Nephron progenitor cell (in vitro differentiated cells): ENCODE measurements at regions not wholly inside any gene's neighbourhood (a gene's known extent, or its start where the extent isn't known, plus 50 kb on each side); places are given as distances from the start of the nearest gene placed in this dataset.

Experiments
- DNase-seq: peaks from one replicate; pipeline ENCODE4 v3.0.0; 2021
- H3K27ac Mint-ChIP-seq: 2 replicates; pipeline ENCODE4 v1.8.0; 2021; ENCODE audit warnings: mild to moderate bottlenecking, moderate library complexity, mixed read lengths
- H3K27me3 Mint-ChIP-seq: 2 replicates; pipeline ENCODE4 v1.8.0; 2021; ENCODE audit warnings: mild to moderate bottlenecking, low read depth, mixed read lengths; ENCODE audit not compliant: poor library complexity
- H3K36me3 Mint-ChIP-seq: 2 replicates; pipeline ENCODE4 v1.8.0; 2021; ENCODE audit warnings: low read depth, mixed read lengths
- H3K4me1 Mint-ChIP-seq: 2 replicates; pipeline ENCODE4 v1.8.0; 2021; ENCODE audit warnings: mixed read lengths
- H3K4me3 Mint-ChIP-seq: 2 replicates; pipeline ENCODE4 v1.8.0; 2021; ENCODE audit warnings: mild to moderate bottlenecking, moderate library complexity, mixed read lengths
- H3K9me3 Mint-ChIP-seq: 2 replicates; pipeline ENCODE4 v1.8.0; 2021; ENCODE audit warnings: mild to moderate bottlenecking, moderate library complexity, mixed read lengths
- TF ChIP-seq, protein P1 (sequence below): fragments of 200-600 bp; sonication (generic); IDR thresholded peaks from 2 replicates; pipeline ENCODE4 v1.5.0; 2021; ENCODE audit warnings: antibody characterized with exemption

DNA sequence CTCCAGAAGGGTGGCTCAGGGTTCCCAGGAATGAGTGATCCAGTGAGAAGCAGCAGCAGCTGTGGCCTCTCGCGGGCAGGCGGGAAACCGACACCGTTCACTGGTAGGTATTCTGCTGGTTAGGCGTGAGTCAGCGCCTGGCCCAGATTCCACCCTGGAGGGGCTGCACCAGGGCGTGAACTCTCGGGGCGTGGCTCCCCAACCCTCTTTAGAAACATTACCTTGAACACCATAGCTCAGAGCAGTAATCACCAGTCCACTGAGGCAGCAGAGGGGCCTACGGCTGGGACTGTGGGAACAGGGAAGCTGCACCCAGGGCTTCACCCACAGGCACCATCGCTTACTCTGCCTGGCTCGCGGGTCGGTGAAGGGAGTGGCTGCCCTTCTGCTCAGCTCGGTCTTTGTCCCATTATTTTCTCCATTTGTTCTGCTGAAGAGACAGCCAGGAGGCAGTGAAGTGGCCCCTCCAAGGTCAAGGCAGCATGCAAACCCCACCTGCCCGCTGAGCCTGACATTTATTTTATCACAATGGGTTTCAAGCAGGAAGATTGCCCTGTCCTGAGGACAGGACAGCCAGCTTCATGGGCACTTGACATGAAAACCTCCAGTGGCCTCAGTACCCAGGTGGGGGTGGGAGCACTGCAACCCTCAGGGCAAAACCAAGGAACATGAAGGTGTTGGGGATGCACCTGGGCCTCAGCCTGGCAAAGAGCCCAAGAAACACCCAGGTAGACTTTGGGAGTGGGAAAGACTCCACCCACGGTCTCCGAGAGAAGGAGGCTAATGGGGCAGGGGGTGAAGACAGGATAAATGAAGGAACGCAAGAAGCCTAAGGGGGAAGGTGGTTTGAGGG is 51.0 kb upstream of the CD93 start:
- H3K9me3 Mint-ChIP-seq, result peaks cover 4% of the 10 kb centered on the region
- peaks cover 23% of the 10 kb centered on the region for H3K4me1 Mint-ChIP-seq
- no peak overlapping the region for H3K27ac Mint-ChIP-seq
- DNase-seq, result no peak
- no peak overlapping the region for H3K4me3 Mint-ChIP-seq
- no peaks in the 10 kb centered on the region for H3K36me3 Mint-ChIP-seq
- peaks cover 3% of the 10 kb centered on the region for H3K27me3 Mint-ChIP-seq
- TF ChIP-seq, protein P1, sequence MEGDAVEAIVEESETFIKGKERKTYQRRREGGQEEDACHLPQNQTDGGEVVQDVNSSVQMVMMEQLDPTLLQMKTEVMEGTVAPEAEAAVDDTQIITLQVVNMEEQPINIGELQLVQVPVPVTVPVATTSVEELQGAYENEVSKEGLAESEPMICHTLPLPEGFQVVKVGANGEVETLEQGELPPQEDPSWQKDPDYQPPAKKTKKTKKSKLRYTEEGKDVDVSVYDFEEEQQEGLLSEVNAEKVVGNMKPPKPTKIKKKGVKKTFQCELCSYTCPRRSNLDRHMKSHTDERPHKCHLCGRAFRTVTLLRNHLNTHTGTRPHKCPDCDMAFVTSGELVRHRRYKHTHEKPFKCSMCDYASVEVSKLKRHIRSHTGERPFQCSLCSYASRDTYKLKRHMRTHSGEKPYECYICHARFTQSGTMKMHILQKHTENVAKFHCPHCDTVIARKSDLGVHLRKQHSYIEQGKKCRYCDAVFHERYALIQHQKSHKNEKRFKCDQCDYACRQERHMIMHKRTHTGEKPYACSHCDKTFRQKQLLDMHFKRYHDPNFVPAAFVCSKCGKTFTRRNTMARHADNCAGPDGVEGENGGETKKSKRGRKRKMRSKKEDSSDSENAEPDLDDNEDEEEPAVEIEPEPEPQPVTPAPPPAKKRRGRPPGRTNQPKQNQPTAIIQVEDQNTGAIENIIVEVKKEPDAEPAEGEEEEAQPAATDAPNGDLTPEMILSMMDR, result no peak

DNA sequence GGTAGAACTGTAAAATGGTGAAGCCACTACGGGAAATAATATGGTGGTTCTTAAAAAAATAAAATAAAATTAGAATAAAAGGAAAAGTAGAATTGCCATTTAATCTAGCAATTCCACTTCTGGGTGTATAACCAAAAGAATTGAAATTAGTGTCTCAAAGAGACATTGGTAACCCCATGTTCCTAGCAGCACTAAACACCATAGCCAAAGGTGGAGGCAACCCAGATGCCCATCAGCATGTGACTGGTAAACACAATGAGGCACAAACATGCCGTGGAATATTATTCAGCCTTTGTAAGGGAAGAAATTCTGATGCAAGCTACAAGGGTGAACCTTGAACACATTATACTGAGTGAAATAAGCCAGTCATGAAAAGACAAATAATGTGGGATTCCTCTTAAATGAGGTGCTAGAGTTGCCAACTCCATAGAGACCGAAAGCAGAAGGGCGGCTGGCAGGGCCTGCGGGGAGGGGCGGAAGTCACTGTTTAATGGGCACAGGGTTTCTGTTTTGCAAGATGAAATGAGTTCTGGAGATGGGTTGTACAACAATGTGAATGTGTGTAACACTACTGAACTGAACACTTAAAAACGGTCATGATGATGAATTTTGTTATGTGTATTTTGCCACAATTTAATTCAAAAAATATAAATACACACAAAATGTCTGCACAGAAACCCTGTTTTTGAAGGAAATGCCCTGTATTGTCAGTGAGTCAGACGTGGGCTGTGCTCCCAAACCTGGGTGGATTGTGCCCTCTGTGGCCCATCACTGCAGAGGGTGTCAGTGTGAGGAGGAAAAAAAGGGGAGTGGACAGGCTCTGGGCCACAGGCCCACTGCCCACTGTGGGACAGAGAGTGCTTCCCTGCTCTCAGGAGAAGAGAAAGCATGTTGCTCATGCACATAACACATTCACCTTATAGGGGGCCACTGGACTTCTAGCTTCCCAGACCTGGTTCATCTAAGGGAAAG is 49.6 kb upstream of the CD93 start:
- peaks cover 15% of the 10 kb centered on the region for H3K4me1 Mint-ChIP-seq
- TF ChIP-seq, protein P1, result no peak
- no peak overlapping the region for H3K4me3 Mint-ChIP-seq
- H3K9me3 Mint-ChIP-seq, result peaks cover 4% of the 10 kb centered on the region
- H3K36me3 Mint-ChIP-seq, result no peaks in the 10 kb centered on the region
- H3K27ac Mint-ChIP-seq, result no peak overlapping the region
- no peak for DNase-seq
- peaks cover 3% of the 10 kb centered on the region for H3K27me3 Mint-ChIP-seq
